Tibial nerve (tissue), 3 donors: ENCODE measurements at regions not wholly inside any gene's neighbourhood (a gene's known extent, or its start where the extent isn't known, plus 50 kb on each side); places are given as distances from the start of the nearest gene placed in this dataset.

Experiments used
- CTCF ChIP-seq, 5 experiments: fragments of 200-600 bp in 3 of 5; fragments of 450-650 bp in 2 of 5; sonication (generic) in 3 of 5; IDR thresholded peaks; one replicate each; pipeline ENCODE4 v1.5.1; 2016 to 2019; ENCODE audit warnings: antibody characterized with exemption in 5 of 5, mild to moderate bottlenecking in 3 of 5, moderate library complexity in 2 of 5
- POLR2A ChIP-seq, 2 donors: fragments of 450-650 bp; IDR thresholded peaks; one replicate each; pipeline ENCODE4 v1.6.1; 2017; ENCODE audit warnings: antibody characterized with exemption in 2 of 2, mild to moderate bottlenecking in 2 of 2, moderate library complexity in 2 of 2

GRCh38 chr20:10788877-10789276 is 115.1 kb upstream of the JAG1 start:
- no peak for TF ChIP-seq POLR2A (IDR thresholded peaks at IDR 0.05)
- no peak for TF ChIP-seq CTCF (IDR thresholded peaks at IDR 0.05)
